ENCODE measurements at regions not wholly inside any gene's neighbourhood (a gene's known extent, or its start where the extent isn't known, plus 50 kb on each side); places are given as distances from the start of the nearest gene placed in this dataset.
"Not testable (repeated sequence)": the region's sequence is repeated elsewhere in the genome, so short reads cannot be mapped to it uniquely, and the experiment has no call there.

DNA sequence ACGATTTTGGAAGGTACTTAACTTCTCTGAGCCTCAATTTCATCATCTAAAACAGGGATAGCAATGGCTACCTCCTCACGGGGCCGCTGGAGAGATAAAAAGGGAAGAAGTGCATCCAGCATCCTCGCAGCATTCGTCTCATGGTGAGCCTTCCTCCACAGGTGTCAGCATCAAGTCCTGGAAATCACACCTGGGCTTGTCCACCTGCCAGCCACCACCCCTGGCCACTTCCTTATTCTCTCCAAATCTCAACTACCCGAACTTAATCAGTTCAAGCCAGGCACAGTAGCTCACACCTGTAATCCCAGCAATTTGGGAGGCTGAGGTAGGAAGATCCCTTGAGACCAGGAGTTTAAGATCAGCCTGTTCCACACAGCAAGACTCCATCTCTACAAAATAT, 234.5 kb downstream of the LY86 start:
- ChIA-PET CTCF (no interaction called here), POLR2A (no interaction called here)
- H3K4me3 ChIP-seq (ENCODE audit: low read length) = no peak overlapping the region
- no peaks in the 10 kb centered on the region for H3K9me3 ChIP-seq (ENCODE audit: low read length)
- H3K36me3 Mint-ChIP-seq = no peaks in the 10 kb centered on the region
- H3K9me3 Mint-ChIP-seq = no peaks in the 10 kb centered on the region
- H3K4me1 ChIP-seq (ENCODE audit: insufficient read depth, low read length) = no peaks in the 10 kb centered on the region
- H3K4me1 Mint-ChIP-seq = no peaks in the 10 kb centered on the region
- H3K27me3 ChIP-seq (ENCODE audit: insufficient read depth, low read length, poor library complexity, severe bottlenecking) = no peaks in the 10 kb centered on the region
- no peak overlapping the region for H3K4me3 Mint-ChIP-seq
- H3K27me3 Mint-ChIP-seq = peaks cover 10 to 31% of the 10 kb centered on the region in 2 donors
- no peak for DNase-seq
- H3K27ac ChIP-seq (ENCODE audit: low read depth, low read length) = no peak overlapping the region
- H3K27ac Mint-ChIP-seq = peak overlapping the region in 1 of 8 donors; percentile 49
- no peaks in the 10 kb centered on the region for H3K36me3 ChIP-seq (ENCODE audit: insufficient read depth, low read length)

DNA sequence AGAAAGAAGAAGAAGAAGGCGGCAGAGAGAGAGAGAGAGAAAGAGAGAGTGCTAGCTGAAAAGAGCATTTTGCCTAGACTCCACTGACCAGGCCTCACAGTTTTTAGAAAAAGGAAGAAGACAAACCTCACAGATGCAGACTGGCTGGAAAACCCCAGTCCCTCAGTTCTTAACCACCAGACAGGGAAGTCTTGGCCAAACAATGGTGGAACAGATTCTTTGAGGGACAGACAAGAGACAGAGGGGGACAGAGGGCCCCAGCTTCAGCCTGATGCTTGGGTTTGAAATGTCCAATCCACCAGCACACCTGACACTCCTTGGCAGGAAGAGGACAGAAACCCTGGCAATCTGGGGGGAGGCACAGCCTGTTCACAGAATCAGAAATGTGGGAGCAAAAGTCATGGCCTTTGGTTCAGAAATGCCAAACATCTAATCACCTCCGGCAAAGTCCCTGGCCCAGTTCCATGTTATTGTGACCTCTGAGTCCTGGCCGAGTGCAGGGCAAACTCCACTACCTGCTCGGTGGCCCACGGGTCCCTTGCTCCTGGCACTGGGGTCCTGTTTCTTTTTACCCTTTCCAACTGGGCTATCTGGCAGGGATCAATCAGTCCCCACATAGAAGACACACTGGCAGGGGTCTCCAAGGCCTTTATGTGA, 235.2 kb downstream of the LY86 start:
- H3K27me3 ChIP-seq (ENCODE audit: insufficient read depth, low read length, poor library complexity, severe bottlenecking) = no peaks in the 10 kb centered on the region
- Mint-ChIP-seq H3K4me1 (no peaks in the 10 kb centered on the region), H3K27me3 (peaks cover 10 to 31% of the 10 kb centered on the region in 2 donors), H3K36me3 (no peaks in the 10 kb centered on the region), H3K9me3 (no peaks in the 10 kb centered on the region), H3K27ac (no peak overlapping the region), H3K4me3 (no peak overlapping the region)
- H3K4me3 ChIP-seq (ENCODE audit: low read length) = no peak overlapping the region
- DNase-seq = no peak
- H3K27ac ChIP-seq (ENCODE audit: low read depth, low read length) = no peak overlapping the region
- no peaks in the 10 kb centered on the region for H3K36me3 ChIP-seq (ENCODE audit: insufficient read depth, low read length)
- H3K9me3 ChIP-seq (ENCODE audit: low read length) = no peaks in the 10 kb centered on the region
- H3K4me1 ChIP-seq (ENCODE audit: insufficient read depth, low read length) = no peaks in the 10 kb centered on the region
- POLR2A ChIA-PET = no interaction called here
- CTCF ChIA-PET = no interaction called here

DNA sequence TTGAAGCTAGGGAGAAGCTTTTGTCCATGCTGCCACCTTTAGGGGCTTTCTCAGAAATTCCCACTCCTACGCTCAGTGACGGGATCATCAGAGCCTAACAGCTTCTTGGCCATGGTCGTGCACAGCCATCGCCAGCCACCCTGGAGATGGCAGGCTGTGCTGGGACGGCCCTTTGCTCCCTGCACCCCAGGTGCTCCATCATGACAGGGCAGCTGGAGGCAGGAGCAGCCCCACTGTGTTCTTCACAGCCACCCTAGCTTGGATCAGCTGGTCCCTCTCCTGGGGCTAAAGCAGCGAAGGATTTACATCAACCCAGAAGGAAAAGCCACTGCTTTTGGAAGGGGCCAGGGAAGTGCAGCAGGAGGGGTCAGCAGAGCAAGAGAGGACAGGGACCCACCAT, 235.9 kb downstream of the LY86 start:
- Mint-ChIP-seq H3K9me3 (no peaks in the 10 kb centered on the region), H3K27ac (no peak overlapping the region), H3K4me3 (no peak overlapping the region), H3K4me1 (no peaks in the 10 kb centered on the region), H3K27me3 (peaks cover 6 to 30% of the 10 kb centered on the region in 2 donors), H3K36me3 (no peaks in the 10 kb centered on the region)
- POLR2A ChIA-PET = no interaction called here
- Histone ChIP-seq H3K4me1 (ENCODE audit: insufficient read depth, low read length) (no peaks in the 10 kb centered on the region), H3K27me3 (ENCODE audit: insufficient read depth, low read length, poor library complexity, severe bottlenecking) (no peaks in the 10 kb centered on the region), H3K9me3 (ENCODE audit: low read length) (no peaks in the 10 kb centered on the region), H3K36me3 (ENCODE audit: insufficient read depth, low read length) (no peaks in the 10 kb centered on the region), H3K27ac (ENCODE audit: low read depth, low read length) (no peak overlapping the region), H3K4me3 (ENCODE audit: low read length) (no peak overlapping the region)
- CTCF ChIA-PET = no interaction called here
- no peak for DNase-seq

DNA sequence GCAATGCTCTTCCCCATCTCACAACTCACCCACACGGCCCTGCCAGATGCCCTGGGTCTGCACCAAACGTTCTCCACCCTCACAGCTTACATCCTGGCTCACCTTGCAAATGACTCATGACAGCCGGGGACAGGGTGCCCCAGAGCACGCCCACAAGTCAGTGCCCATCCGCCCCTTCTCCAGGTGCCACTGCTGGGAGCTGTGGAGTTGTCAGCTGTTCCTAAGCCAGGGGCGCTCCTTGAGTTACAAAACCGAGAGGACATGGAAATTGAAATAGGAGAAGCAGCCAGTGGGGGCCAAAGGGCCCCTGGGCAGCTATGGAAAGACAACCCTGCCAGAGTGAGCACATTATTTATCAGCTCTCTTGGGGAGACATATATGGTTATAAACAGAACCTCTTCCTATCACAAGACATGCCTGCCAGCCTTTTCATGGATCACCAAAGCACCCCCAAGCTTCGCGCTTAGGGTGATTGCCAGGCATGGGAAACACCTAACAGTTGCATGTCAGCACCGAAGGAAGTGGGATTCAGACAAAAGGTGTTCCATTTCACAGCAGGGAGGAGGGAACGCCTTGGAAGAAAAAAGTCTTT, 236.8 kb downstream of the LY86 start:
- H3K27ac Mint-ChIP-seq = peak overlapping the region in 1 of 8 donors; percentile 29
- Histone ChIP-seq H3K36me3 (ENCODE audit: insufficient read depth, low read length) (no peaks in the 10 kb centered on the region), H3K4me1 (ENCODE audit: insufficient read depth, low read length) (no peaks in the 10 kb centered on the region), H3K27ac (ENCODE audit: low read depth, low read length) (no peak overlapping the region), H3K4me3 (ENCODE audit: low read length) (no peak overlapping the region), H3K27me3 (ENCODE audit: insufficient read depth, low read length, poor library complexity, severe bottlenecking) (no peaks in the 10 kb centered on the region), H3K9me3 (ENCODE audit: low read length) (no peaks in the 10 kb centered on the region)
- no peaks in the 10 kb centered on the region for H3K9me3 Mint-ChIP-seq
- no peaks in the 10 kb centered on the region for H3K36me3 Mint-ChIP-seq
- ChIA-PET POLR2A (no interaction called here), CTCF (no interaction called here)
- H3K4me3 Mint-ChIP-seq = no peak overlapping the region
- no peaks in the 10 kb centered on the region for H3K4me1 Mint-ChIP-seq
- DNase-seq = no peak
- H3K27me3 Mint-ChIP-seq = peaks cover 3 to 27% of the 10 kb centered on the region in 2 donors

DNA sequence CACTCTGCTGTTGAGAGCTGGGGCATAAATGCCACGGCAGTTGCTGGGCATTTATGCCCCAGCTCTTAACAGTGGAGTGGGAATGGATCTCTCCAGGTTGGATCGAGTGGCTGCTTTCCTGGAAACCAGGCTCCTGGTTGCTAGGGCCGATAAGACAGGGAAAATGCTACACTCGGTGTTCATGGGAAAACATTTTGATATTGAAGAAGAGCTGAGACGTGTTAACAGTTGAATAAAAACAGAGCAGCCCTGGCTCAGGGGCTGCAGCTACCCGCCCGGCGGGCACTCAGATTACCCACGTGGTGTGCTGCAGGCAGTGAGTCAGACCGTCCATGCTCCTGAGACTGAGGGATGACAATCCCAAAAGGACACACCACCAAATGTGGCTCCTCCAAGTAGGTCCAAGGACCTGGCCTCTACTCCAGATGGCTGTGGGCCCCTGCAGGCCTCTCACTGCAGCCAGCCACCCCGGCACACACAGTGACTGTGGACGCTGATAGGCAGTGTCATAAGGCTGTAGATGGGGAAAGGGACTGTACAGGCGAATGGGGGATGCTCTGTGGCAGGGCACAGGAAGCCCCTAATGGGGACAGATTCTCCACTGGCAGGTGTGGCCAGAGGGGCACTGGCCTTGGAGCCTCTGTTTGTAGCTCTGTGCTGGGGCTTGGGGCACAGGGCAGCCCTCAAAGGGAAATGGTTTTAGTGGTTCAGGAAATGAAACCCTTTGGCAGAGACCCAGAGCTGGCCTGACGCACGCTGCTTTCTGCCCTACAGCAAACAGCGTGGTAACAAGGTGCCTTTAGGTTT, 237.8 kb downstream of the LY86 start:
- DNase-seq = no peak
- Mint-ChIP-seq H3K4me1 (no peaks in the 10 kb centered on the region), H3K4me3 (no peak overlapping the region), H3K36me3 (no peaks in the 10 kb centered on the region), H3K27ac (peak overlapping the region in 1 of 8 donors; percentile 73), H3K9me3 (no peaks in the 10 kb centered on the region), H3K27me3 (peaks cover 7 to 23% of the 10 kb centered on the region in 2 donors)
- ChIA-PET CTCF (no interaction called here), POLR2A (no interaction called here)
- H3K36me3 ChIP-seq (ENCODE audit: insufficient read depth, low read length) = no peaks in the 10 kb centered on the region
- H3K4me1 ChIP-seq (ENCODE audit: insufficient read depth, low read length) = no peaks in the 10 kb centered on the region
- no peak overlapping the region for H3K4me3 ChIP-seq (ENCODE audit: low read length)
- no peaks in the 10 kb centered on the region for H3K9me3 ChIP-seq (ENCODE audit: low read length)
- H3K27ac ChIP-seq (ENCODE audit: low read depth, low read length) = no peak overlapping the region
- no peaks in the 10 kb centered on the region for H3K27me3 ChIP-seq (ENCODE audit: insufficient read depth, low read length, poor library complexity, severe bottlenecking)

DNA sequence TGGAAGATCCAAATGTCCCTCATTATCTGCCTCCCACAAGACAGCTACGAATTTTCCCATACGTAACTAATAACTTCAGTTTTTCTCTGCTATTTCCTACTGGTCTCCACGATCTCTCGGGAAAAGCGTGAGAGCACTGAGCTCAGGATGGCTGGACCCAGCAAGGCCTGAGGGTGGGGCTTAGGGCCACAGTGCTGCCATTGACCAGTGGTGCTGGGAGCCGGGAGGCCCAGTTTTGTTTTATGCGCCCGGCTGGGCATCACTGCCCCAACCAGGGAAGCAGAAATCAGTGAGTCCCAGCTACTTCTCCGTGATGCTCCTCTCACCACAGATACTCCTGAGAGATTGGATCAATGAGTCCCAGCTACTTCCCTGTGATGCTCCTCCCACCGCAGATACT, 238.4 kb downstream of the LY86 start:
- Mint-ChIP-seq H3K4me1 (no peaks in the 10 kb centered on the region), H3K36me3 (no peaks in the 10 kb centered on the region), H3K4me3 (no peak overlapping the region), H3K9me3 (no peaks in the 10 kb centered on the region), H3K27me3 (peaks cover 9 to 25% of the 10 kb centered on the region in 2 donors), H3K27ac (peak overlapping the region in 1 of 8 donors; percentile 73)
- POLR2A ChIA-PET = no interaction called here
- no peaks in the 10 kb centered on the region for H3K9me3 ChIP-seq (ENCODE audit: low read length)
- CTCF ChIA-PET = no interaction called here
- DNase-seq = no peak
- no peak overlapping the region for H3K4me3 ChIP-seq (ENCODE audit: low read length)
- no peaks in the 10 kb centered on the region for H3K4me1 ChIP-seq (ENCODE audit: insufficient read depth, low read length)
- H3K27ac ChIP-seq (ENCODE audit: low read depth, low read length) = no peak overlapping the region
- H3K36me3 ChIP-seq (ENCODE audit: insufficient read depth, low read length) = no peaks in the 10 kb centered on the region
- H3K27me3 ChIP-seq (ENCODE audit: insufficient read depth, low read length, poor library complexity, severe bottlenecking) = no peaks in the 10 kb centered on the region

DNA sequence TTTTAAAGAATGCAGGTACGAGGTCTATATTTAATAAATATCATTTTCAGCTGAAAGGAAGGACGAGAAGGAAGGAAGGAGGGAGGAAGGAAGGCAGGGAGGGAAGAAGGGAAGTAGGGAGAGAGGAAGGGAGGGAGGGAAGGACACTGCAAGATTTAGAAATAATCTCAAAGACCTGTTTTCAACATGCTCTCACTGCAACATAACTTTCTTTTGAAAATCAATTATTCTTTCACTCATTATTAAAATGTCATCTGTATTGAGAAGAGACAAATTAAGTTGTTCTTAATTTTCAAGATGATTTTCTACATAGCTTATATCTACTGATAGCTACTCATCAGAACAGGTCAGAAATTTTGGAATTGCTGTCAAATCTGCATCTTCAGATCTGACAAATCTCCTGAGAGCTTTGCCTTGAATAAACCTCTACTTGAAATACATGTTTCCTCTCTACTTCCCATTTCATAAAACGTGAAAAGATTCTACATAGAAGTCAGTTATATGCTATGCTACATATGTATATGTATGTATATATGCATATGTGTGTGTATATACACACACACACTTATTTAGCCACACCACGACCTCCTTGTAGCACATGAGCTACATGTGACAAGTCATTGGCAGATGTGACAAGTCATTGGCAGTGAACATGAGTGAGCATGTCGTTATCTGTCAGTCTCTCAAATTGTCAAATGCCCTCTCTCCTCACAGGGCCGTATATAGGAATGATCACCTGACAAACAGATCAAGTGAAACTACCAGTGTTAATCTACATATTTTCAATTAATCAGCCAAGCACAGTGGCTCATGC, 241.6 kb downstream of the LY86 start:
- CTCF ChIA-PET = no interaction called here
- Histone ChIP-seq H3K36me3 (ENCODE audit: insufficient read depth, low read length) (no peaks in the 10 kb centered on the region), H3K27me3 (ENCODE audit: insufficient read depth, low read length, poor library complexity, severe bottlenecking) (no peaks in the 10 kb centered on the region), H3K9me3 (ENCODE audit: low read length) (no peaks in the 10 kb centered on the region), H3K27ac (ENCODE audit: low read depth, low read length) (no peak overlapping the region), H3K4me1 (ENCODE audit: insufficient read depth, low read length) (no peaks in the 10 kb centered on the region), H3K4me3 (ENCODE audit: low read length) (no peak overlapping the region)
- Mint-ChIP-seq H3K27me3 (peaks cover 6 to 32% of the 10 kb centered on the region in 2 donors), H3K4me1 (no peaks in the 10 kb centered on the region), H3K9me3 (no peaks in the 10 kb centered on the region), H3K4me3 (no peak overlapping the region), H3K27ac (no peak overlapping the region), H3K36me3 (no peaks in the 10 kb centered on the region)
- POLR2A ChIA-PET = no interaction called here
- DNase-seq = no peak

DNA sequence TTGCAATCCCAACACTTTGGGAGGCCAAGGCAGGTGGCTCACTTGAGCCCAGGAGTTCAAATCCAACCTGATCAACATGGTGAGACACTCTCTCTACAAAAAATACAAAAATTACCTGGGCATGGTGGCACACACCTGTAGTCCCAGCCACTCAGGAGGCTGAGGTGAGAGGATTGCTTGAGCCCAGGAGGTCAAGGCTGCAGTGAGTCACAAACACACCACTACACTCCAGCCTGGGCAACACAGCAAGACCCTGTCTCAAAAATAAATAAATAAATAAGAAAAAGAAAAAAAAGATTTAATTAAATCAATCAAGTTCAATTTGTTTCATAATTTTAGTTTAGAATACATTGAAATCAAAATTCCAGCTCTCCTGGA, 242.2 kb downstream of the LY86 start:
- H3K4me1 ChIP-seq (ENCODE audit: insufficient read depth, low read length); H3K27me3 ChIP-seq (ENCODE audit: insufficient read depth, low read length, poor library complexity, severe bottlenecking); H3K9me3 ChIP-seq (ENCODE audit: low read length); CTCF ChIA-PET; H3K4me1 Mint-ChIP-seq; H3K36me3 Mint-ChIP-seq; H3K4me3 ChIP-seq (ENCODE audit: low read length); H3K9me3 Mint-ChIP-seq; H3K27ac Mint-ChIP-seq; H3K4me3 Mint-ChIP-seq; DNase-seq; H3K27ac ChIP-seq (ENCODE audit: low read depth, low read length); H3K36me3 ChIP-seq (ENCODE audit: insufficient read depth, low read length): not testable (repeated sequence)
- POLR2A ChIA-PET = interaction anchor here (0.6 kb wide), 1 partner anchor 9 kb away, joined by 3 read pairs; no protein-coding TSS in a partner anchor
- peaks cover 6 to 26% of the 10 kb centered on the region in 2 donors for H3K27me3 Mint-ChIP-seq

Data from CD8-positive, alpha-beta memory T cell (primary cell).